ENCODE measurements at regions not wholly inside any gene's neighbourhood (a gene's known extent, or its start where the extent isn't known, plus 50 kb on each side); places are given as distances from the start of the nearest gene placed in this dataset.
"Not testable (repeated sequence)": the region's sequence is repeated elsewhere in the genome, so short reads cannot be mapped to it uniquely, and the experiment has no call there.

DNA sequence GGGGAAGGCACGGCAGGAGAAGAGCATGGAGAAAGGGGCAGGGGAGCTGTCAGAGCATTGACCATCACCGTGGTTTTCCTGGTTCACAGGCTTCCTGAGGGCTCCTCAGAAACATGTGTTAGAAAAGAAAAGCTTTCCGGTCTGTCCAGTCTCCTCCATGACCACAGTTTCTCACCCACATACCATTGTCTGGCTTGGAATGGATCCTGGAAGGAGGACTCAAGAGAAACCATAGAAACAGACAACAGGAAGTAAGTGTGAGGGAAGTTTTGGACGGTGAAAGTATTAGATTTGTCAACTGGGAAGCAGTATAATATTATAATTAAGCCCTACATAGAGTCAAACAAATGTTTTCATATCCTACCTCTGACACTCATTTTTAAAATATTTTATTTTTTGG, 52.7 kb upstream of the NOTCH2NLA start:
- DNase-seq; H3K27me3 ChIP-seq (replicated peaks in 2 of 5; ENCODE audit: control insufficient read depth in 4 of 5, insufficient read depth in 5 of 5, low read length in 4 of 5); H3K4me1 ChIP-seq (ENCODE audit: control extremely low read depth in 1 of 4, control insufficient read depth in 4 of 4, insufficient read depth in 4 of 4, low read length in 3 of 4); H3K27ac ChIP-seq (ENCODE audit: insufficient read depth in 1 of 2, low read depth in 1 of 2, low read length in 2 of 2, poor library complexity in 1 of 2, severe bottlenecking in 2 of 2); CTCF ChIA-PET; H3K9me3 ChIP-seq (ENCODE audit: control extremely low read depth in 1 of 5, control insufficient read depth in 4 of 5, insufficient read depth in 2 of 5, low read depth in 1 of 5, low read length in 4 of 5); POLR2A ChIA-PET; H3K36me3 ChIP-seq (ENCODE audit: control insufficient read depth in 4 of 4, insufficient read depth in 4 of 4, low read length in 3 of 4); H3K4me3 ChIP-seq (ENCODE audit: control insufficient read depth in 1 of 7, extremely low read depth in 1 of 7, insufficient read depth in 4 of 7, low read depth in 2 of 7, low read length in 6 of 7): not testable (repeated sequence)
- WGBS (ENCODE audit: insufficient coverage) = no CpG with 5 or more reads among the region's 4 CpGs

DNA sequence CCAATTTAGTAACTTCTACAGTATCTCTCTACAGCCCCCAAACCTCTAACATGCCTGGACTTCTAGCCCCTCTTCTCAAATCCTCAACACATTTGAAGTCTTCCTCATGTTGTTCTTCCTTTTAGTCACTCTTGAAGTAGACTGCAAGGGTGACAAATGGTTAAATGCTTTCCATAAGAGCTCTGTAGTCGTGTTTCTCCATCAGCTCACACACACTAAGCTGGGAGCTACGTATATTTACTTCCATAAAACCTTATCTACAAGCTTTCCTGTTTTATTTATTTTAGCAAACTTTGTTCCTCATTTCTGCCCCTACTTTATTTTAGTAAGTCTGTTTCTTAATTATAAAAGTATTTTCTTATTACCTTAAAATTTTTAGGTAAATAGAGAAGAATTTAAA, 49.9 kb upstream of the NOTCH2NLA start:
- WGBS (ENCODE audit: insufficient coverage) = no CpG with 5 or more reads among the region's 2 CpGs

More for the DNA sequence above, 49.9 kb upstream of the NOTCH2NLA start:
- POLR2A ChIA-PET; H3K36me3 ChIP-seq (ENCODE audit: control insufficient read depth in 4 of 4, insufficient read depth in 4 of 4, low read length in 3 of 4); DNase-seq; H3K27me3 ChIP-seq (replicated peaks in 2 of 5; ENCODE audit: control insufficient read depth in 4 of 5, insufficient read depth in 5 of 5, low read length in 4 of 5); H3K4me1 ChIP-seq (ENCODE audit: control extremely low read depth in 1 of 4, control insufficient read depth in 4 of 4, insufficient read depth in 4 of 4, low read length in 3 of 4); H3K27ac ChIP-seq (ENCODE audit: insufficient read depth in 1 of 2, low read depth in 1 of 2, low read length in 2 of 2, poor library complexity in 1 of 2, severe bottlenecking in 2 of 2); H3K4me3 ChIP-seq (ENCODE audit: control insufficient read depth in 1 of 7, extremely low read depth in 1 of 7, insufficient read depth in 4 of 7, low read depth in 2 of 7, low read length in 6 of 7); H3K9me3 ChIP-seq (ENCODE audit: control extremely low read depth in 1 of 5, control insufficient read depth in 4 of 5, insufficient read depth in 2 of 5, low read depth in 1 of 5, low read length in 4 of 5); CTCF ChIA-PET: not testable (repeated sequence)

All from common myeloid progenitor, CD34-positive (primary cell).